GM12875 (cell line): ENCODE measurements at regions not wholly inside any gene's neighbourhood (a gene's known extent, or its start where the extent isn't known, plus 50 kb on each side); places are given as distances from the start of the nearest gene placed in this dataset.

Source experiments
- H3K4me3 ChIP-seq: one replicate; pipeline ENCODE4 v1.5.1; 2011; ENCODE audit warnings: low read depth, low read length, control low read depth
- CTCF ChIP-seq: IDR thresholded peaks from 2 replicates; pipeline ENCODE4 v1.5.1; 2011; ENCODE audit warnings: low read depth, mild to moderate bottlenecking, control low read depth, inconsistent platforms, low read length, moderate library complexity, borderline replicate concordance; ENCODE audit not compliant: insufficient read depth

- H3K4me3 ChIP-seq, result no peak overlapping the region
- no peak for TF ChIP-seq CTCF
These were observed 303.5 kb downstream of the HRH4 start for GRCh38 chr18:24763765-24764513.

- no peak for TF ChIP-seq CTCF
These were observed 304.3 kb downstream of the HRH4 start for GRCh38 chr18:24764766-24765165.

GRCh38 chr18:24766376-24766775 is 305.9 kb downstream of the HRH4 start:
- no peak overlapping the region for H3K4me3 ChIP-seq
- TF ChIP-seq CTCF, result no peak

More at GRCh38 chr18:24764766-24765165, 304.3 kb downstream of the HRH4 start:
- no peak overlapping the region for H3K4me3 ChIP-seq

GRCh38 chr18:24770311-24771024 is 310.0 kb downstream of the HRH4 start:
- no peak for TF ChIP-seq CTCF
- no peak overlapping the region for H3K4me3 ChIP-seq

- H3K4me3 ChIP-seq, result no peak overlapping the region
- no peak for TF ChIP-seq CTCF
These were observed 310.9 kb downstream of the HRH4 start for GRCh38 chr18:24771300-24771699.

- no peak for TF ChIP-seq CTCF
- H3K4me3 ChIP-seq, result no peak overlapping the region
These were observed 312.7 kb downstream of the HRH4 start for GRCh38 chr18:24773101-24773500.

- TF ChIP-seq CTCF, result no peak
- H3K4me3 ChIP-seq, result no peak overlapping the region
These were observed 315.6 kb downstream of the HRH4 start for GRCh38 chr18:24776019-24776418.
